Stimulated activated effector memory CD8-positive, alpha-beta T cell treated with anti-CD3 and anti-CD28 coated beads, Interleukin-12 subunit alpha, Interleukin-12 subunit beta, amount 100 ng/mL, for 72 hours (primary cell): ENCODE measurements at regions not wholly inside any gene's neighbourhood (a gene's known extent, or its start where the extent isn't known, plus 50 kb on each side); places are given as distances from the start of the nearest gene placed in this dataset.

Source experiments
- ATAC-seq: fragments of 150-1000 bp; cut with Tn5 transposase; 2 replicates; pipeline ENCODE4 v1.10.0; 2021
- DNase-seq, 2 donors: peaks; one replicate each; pipeline ENCODE4 v3.0.0; 2021 to 2022; ENCODE audit warnings: low spot score in 2 of 2
- H3K27ac Mint-ChIP-seq: one replicate; pipeline ENCODE4 v1.8.0; 2022; ENCODE audit warnings: mild to moderate bottlenecking, mixed read lengths
- H3K36me3 Mint-ChIP-seq: one replicate; pipeline ENCODE4 v1.8.0; 2022; ENCODE audit warnings: mild to moderate bottlenecking, mixed read lengths
- H3K4me1 Mint-ChIP-seq: one replicate; pipeline ENCODE4 v1.8.0; 2022; ENCODE audit warnings: mixed read lengths
- H3K4me3 Mint-ChIP-seq: one replicate; pipeline ENCODE4 v1.8.0; 2022; ENCODE audit warnings: mild to moderate bottlenecking, mixed read lengths
- H3K9me3 Mint-ChIP-seq: one replicate; pipeline ENCODE4 v1.8.0; 2022; ENCODE audit warnings: mixed read lengths

DNA sequence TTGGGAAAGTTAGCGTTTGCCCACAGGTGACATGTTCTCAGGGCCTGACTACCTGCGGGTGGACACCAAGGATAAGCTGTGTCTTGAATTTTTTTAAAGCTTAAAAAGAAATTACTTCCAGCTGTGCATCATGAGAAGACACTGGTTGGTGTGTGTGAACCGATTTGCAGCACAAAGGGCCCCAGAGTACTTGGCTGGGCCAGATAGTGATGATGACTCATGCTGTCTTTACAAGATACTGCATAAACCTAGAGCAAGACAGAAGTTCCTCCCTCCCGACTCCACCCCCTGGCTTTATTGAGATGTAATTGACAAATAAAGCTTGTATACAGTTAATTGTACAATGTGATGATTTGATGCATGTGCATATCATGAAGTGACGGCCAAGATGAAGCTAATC is 212.8 kb downstream of the NXNL2 start:
- DNase-seq (no peak), ATAC-seq (no peak)
- H3K36me3 Mint-ChIP-seq: no peaks in the 10 kb centered on the region
- no peak overlapping the region for H3K4me3 Mint-ChIP-seq
- no peak overlapping the region for H3K27ac Mint-ChIP-seq
- no peaks in the 10 kb centered on the region for H3K4me1 Mint-ChIP-seq
- no peaks in the 10 kb centered on the region for H3K9me3 Mint-ChIP-seq

DNA sequence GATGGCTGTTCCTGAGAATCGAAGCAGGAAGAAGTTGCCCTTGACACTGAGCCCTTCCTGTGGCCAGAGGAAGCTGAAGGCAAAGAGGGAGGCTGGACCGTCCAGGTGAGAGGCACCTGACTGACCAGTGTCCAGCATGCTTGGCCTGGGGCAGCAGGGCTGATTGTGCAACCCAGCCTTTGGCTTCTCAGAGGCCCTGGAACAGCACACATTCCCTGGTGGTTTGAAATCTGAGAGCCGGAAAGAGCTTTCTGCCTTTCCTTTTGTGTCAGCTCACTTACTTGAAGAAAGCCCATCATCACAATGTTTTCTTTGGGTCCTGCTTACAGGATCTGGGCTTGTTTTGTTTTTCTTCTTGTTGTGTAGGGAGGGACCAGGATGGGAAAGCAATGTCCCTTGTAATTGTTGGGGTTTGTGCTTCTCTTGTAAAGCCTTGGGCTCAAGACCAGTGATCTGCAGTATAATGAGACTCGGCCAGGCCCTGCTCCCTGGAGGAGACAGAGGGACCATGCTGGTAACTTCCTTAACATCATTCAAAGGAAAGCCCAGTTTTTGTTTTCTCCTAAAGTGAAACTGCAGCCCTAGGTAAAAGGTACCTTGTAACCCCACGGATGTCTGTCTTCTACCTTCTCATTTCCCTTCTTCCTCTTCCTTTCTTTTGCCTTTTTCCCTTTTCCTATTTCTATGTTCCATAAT is 213.7 kb downstream of the NXNL2 start:
- DNase-seq (no peak), ATAC-seq (no peak)
- no peaks in the 10 kb centered on the region for H3K36me3 Mint-ChIP-seq
- H3K9me3 Mint-ChIP-seq: no peaks in the 10 kb centered on the region
- H3K4me3 Mint-ChIP-seq: no peak overlapping the region
- no peaks in the 10 kb centered on the region for H3K4me1 Mint-ChIP-seq
- H3K27ac Mint-ChIP-seq: no peak overlapping the region

DNA sequence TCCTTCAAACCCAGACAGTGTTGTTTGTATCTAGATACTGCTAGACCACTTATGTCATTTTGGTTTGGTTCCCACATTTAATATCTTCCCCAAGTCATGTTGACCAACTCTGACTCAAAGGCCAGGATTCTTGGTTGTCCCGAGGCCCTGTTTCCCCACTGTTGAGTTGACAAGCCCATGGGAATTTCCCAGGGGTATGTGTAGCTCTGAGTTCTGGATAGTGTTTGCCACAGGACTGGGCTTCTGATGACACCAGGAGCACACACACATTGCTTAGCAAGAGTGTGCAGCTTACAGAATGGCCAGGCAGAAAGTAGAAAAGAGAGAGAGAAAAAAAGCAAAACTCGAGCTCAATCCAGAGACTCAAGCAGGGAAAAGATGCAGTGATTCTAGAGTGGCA is 214.4 kb downstream of the NXNL2 start:
- Mint-ChIP-seq H3K9me3 (no peaks in the 10 kb centered on the region), H3K36me3 (no peaks in the 10 kb centered on the region), H3K27ac (no peak overlapping the region), H3K4me1 (no peaks in the 10 kb centered on the region), H3K4me3 (no peak overlapping the region)
- no peak for ATAC-seq
- DNase-seq: no peak

DNA sequence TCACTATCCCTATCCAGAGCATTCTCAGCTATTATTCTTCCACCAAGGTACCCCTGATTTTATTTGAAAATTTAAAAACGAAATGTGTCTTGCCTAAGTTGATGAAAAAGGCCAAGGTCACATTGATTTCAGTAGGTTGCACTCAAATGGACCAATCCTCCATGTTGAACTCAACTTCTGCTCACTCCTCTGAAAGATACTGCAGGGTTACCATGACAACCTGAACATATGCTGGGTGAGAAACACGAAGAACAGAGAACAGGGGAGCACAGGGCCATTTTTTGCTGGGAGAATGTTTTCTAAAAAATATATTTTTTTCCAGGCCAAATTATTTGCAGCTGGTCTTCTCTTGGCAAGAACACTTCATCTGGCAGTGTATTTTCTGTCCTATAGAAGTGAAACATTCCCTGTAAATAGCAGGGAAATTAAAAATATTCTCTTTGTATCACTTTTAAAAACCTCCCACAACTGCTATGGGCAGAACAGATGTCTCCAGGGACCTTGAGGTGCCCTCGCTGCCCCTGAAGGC is 215.9 kb downstream of the NXNL2 start:
- DNase-seq (no peak), ATAC-seq (no peak)
- no peaks in the 10 kb centered on the region for H3K36me3 Mint-ChIP-seq
- no peaks in the 10 kb centered on the region for H3K4me1 Mint-ChIP-seq
- H3K9me3 Mint-ChIP-seq: no peaks in the 10 kb centered on the region
- H3K4me3 Mint-ChIP-seq: no peak overlapping the region
- H3K27ac Mint-ChIP-seq: no peak overlapping the region

DNA sequence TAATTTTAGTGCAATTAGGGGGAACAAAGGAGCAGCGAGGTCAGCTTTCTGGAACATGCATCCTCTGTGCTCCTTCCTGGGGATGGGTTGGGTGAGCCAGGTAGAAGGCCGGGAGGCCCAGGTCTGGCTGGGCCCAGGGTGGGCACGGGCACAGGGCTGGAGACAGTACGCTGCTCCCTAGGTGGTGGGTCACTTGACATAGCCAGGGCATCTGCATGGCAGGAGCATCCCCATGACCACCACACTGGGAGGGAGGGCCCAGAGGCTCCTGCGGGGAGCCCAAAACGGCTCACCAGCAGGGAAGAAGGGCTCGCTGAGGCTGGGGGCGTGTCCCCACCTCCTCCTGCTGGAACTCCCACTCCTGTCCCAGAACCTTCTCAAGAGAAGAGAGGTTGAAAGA is 216.8 kb downstream of the NXNL2 start:
- ATAC-seq (no peak), DNase-seq (no peak)
- no peak overlapping the region for H3K4me3 Mint-ChIP-seq
- H3K9me3 Mint-ChIP-seq: no peaks in the 10 kb centered on the region
- no peaks in the 10 kb centered on the region for H3K4me1 Mint-ChIP-seq
- no peak overlapping the region for H3K27ac Mint-ChIP-seq
- no peaks in the 10 kb centered on the region for H3K36me3 Mint-ChIP-seq

DNA sequence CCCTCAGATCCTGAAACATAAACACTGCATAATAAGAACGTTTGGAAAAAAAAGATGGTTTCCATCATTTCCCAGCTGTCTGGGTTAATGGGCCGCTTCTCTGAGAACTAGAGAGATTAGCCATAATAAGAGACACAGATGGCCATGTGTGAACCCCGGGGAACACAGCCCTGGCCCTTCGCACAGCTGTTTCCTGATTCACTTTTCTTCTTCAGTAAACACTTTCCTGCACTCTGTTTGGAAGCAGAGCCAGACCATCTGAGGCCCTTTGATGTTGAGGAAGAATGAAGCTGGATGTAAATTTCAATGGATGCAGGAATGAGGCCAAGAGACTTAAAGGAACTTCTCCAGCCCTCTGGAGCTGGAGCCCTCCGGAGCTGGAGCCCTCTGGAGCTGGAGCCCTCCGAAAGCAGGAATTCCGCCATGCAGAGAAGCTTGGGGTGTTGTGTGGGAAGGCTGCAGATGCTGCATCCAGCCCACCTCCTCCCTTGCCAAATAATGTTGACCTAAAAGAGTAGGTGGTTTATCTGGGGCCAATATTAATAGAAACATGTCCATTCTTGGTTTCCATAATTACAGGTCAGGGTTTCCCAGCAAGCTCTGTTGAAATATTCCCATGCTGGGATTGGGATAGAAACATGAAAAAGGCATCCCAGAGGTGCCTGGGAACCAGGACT is 218.9 kb downstream of the NXNL2 start:
- ATAC-seq (no peak), DNase-seq (no peak)
- Mint-ChIP-seq H3K36me3 (no peaks in the 10 kb centered on the region), H3K4me1 (no peaks in the 10 kb centered on the region), H3K9me3 (no peaks in the 10 kb centered on the region), H3K27ac (no peak overlapping the region), H3K4me3 (no peak overlapping the region)

DNA sequence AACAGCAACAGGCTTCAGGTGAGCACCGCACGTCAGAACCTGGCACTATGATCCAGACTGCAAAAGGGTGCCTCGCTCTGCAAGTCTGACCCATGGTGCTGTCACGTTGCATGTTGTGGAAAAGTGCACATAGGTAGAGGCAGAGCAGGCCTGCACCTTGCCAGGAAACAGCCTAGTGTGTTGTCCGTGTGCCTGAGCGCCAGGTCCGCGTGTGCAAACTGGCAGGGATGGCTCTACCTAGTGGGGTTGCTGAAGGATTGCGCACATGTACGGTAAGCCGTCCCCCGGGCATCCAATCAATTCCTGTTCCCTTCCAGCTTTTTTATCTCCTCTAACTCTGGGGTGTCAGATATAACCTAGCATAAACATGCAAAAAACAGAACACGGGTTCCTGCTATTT is 219.5 kb downstream of the NXNL2 start:
- no peaks in the 10 kb centered on the region for H3K36me3 Mint-ChIP-seq
- H3K4me3 Mint-ChIP-seq: no peak overlapping the region
- no peaks in the 10 kb centered on the region for H3K4me1 Mint-ChIP-seq
- H3K27ac Mint-ChIP-seq: no peak overlapping the region
- DNase-seq (no peak), ATAC-seq (peak; percentile 39)
- no peaks in the 10 kb centered on the region for H3K9me3 Mint-ChIP-seq

DNA sequence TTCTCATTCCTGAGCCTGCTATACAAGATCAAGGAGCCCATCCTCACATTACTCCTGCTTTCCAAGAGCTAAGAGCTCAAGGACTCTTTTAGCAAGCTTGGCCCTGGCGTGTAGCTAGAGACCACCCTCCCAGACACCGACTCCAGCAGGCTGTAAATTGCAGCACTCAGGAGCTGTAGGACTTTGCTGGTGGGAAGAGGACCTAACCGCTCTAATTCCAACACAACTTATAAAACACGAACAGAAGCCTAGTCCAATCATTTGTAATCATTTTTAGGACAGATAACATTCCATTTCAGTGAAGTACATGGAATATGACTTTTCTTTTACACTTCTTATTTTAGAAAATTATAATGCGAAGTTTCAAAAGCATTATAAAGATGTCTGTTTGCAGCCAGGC is 219.9 kb downstream of the NXNL2 start:
- no peaks in the 10 kb centered on the region for H3K4me1 Mint-ChIP-seq
- no peaks in the 10 kb centered on the region for H3K9me3 Mint-ChIP-seq
- no peaks in the 10 kb centered on the region for H3K36me3 Mint-ChIP-seq
- H3K27ac Mint-ChIP-seq: no peak overlapping the region
- ATAC-seq (no peak), DNase-seq (no peak)
- H3K4me3 Mint-ChIP-seq: no peak overlapping the region

DNA sequence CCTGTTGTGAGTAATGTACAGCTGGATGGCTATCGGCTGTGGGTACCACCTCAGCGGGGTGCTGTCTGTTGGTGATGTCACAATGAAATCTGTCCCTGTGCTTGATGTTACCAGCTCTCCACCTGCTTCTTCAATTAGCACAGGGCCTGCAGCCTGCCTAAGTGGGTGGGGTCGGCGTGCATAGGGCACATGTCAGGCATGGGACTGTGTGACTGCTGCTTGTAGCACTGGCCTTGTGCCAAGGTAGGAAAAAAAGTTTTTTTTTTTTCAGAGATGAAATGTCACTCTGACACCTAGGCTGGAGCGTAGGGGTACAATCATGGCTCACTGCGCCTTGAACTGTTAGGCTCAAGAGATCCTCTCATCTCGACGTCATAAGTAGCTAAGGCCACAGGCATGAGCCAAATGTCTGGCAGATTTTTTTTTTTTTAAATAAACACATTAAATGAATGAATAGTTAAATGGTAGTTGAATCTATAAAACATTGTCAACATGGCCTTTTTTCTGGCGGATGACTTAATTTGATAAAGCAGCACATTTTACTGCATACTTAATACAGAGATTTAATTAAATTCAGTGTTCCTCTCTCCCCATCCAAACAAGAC is 222.5 kb downstream of the NXNL2 start:
- no peak for DNase-seq
- Mint-ChIP-seq H3K36me3 (no peaks in the 10 kb centered on the region), H3K9me3 (no peaks in the 10 kb centered on the region), H3K4me1 (no peaks in the 10 kb centered on the region), H3K4me3 (no peak overlapping the region), H3K27ac (no peak overlapping the region)
- ATAC-seq: no peak

DNA sequence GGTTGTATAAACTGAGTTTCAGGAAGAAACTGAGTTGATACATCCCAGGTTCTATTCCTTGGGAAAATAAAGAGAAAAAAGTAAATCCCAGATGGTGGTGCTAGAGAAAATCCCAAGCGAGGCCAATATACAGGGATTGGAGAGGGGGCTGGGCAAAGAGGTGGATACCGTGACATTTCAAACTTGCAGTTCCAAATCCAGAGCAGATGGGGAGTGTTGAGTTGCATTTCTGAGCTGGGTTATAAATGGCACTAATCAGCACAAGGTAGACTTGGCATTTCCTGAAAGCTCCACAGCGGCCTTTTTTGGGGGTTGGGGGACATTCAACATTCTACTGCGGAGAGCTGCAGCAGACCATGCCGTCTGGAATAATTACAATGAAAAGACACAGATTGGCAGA is 224.4 kb downstream of the NXNL2 start:
- H3K4me3 Mint-ChIP-seq: no peak overlapping the region
- no peak overlapping the region for H3K27ac Mint-ChIP-seq
- no peaks in the 10 kb centered on the region for H3K4me1 Mint-ChIP-seq

DNA sequence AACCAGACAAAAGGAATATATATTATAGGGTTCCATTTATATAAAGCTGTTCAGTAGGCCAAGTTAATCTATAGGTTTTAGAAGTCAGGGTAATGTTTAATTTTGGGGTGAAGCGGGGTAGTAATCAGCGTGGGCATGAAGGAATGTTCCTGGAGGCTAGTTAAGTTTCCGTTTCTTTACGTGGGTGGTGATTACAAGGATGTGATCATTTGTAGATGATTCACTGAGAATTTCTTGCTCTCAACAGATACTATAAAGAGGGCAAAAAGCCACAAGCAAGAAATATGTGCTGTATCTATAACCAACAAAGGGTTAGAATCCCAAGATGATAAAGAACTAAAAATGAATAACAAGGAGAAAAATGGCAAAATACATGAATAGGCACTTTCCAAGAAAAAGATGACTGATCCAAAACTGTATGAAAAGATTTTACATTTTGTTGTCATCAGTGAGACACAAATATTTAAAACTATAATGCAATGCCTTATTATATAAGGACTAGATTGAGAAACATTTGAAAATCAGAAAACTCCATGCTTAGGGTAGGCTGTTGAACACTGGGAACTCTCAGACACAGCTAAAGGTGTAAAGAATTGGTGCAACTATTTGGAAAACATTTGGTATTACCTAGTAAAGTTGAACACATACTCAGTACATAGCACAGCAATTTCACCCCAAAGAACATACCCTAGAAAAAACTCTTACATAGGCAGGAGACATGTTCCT is 224.3 kb upstream of the S1PR3 start:
- Mint-ChIP-seq H3K27ac (no peak overlapping the region), H3K4me1 (no peaks in the 10 kb centered on the region), H3K36me3 (no peaks in the 10 kb centered on the region), H3K4me3 (no peak overlapping the region), H3K9me3 (no peaks in the 10 kb centered on the region)
- no peak for ATAC-seq
- DNase-seq: no peak

More for the DNA sequence above, 224.4 kb downstream of the NXNL2 start:
- Mint-ChIP-seq H3K9me3 (no peaks in the 10 kb centered on the region), H3K36me3 (no peaks in the 10 kb centered on the region)
- ATAC-seq: no peak
- DNase-seq: no peak

DNA sequence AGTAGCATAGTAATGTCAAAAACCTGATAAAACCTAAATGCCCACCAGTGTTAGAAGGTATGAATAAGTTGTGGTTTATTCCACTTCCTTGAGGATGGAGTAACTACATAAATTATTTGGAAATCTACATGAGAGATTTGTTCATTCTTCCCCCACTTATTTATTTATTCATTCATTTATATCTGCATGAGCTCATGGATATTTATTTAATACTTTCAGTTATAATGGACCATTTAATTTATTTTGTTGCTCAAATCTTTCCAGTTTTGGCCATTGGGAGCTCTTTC is 223.8 kb upstream of the S1PR3 start:
- Mint-ChIP-seq H3K9me3 (no peaks in the 10 kb centered on the region), H3K36me3 (no peaks in the 10 kb centered on the region), H3K27ac (no peak overlapping the region), H3K4me1 (no peaks in the 10 kb centered on the region), H3K4me3 (no peak overlapping the region)
- ATAC-seq (no peak), DNase-seq (no peak)

DNA sequence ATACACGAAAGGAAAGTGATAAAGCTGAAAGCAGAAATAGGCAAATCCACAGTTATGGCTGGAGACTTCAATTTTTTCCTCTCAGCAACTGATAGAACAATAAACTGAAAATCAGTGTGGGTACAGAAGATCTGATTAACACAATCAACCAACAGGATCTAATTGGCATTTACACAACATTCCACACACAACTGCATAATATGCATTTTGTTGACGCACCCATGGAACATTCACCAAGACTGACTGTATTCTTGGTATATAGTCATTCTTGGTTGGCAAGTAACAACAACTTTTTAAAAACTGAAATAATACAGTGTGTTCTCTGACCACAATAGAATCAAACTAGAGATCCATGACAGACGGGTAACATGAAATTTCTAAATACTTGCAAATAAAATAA is 218.7 kb upstream of the S1PR3 start:
- Mint-ChIP-seq H3K36me3 (no peaks in the 10 kb centered on the region), H3K27ac (no peak overlapping the region), H3K4me1 (no peaks in the 10 kb centered on the region), H3K4me3 (no peak overlapping the region), H3K9me3 (no peaks in the 10 kb centered on the region)
- ATAC-seq (no peak), DNase-seq (no peak)

DNA sequence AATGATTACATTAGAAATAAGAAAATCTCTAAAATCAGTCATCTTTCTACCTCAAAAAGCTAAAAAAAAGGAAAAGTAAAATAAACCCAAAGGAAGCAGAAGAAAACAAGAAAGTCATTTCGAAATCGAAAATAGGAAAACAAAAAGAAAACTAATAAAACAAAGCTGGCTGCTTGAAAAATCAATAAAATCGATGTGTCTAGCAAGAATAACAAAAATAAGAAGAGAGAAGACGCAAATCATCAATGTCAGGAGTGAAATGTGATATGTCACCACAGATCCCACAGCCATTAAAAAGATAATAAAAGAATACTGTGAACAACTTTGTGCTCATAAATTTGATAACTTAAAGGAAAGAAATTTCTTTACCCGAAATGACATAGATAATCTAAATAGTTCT is 218.1 kb upstream of the S1PR3 start:
- Mint-ChIP-seq H3K4me3 (no peak overlapping the region), H3K36me3 (no peaks in the 10 kb centered on the region), H3K27ac (no peak overlapping the region), H3K9me3 (no peaks in the 10 kb centered on the region), H3K4me1 (no peaks in the 10 kb centered on the region)
- ATAC-seq: no peak
- DNase-seq: no peak

DNA sequence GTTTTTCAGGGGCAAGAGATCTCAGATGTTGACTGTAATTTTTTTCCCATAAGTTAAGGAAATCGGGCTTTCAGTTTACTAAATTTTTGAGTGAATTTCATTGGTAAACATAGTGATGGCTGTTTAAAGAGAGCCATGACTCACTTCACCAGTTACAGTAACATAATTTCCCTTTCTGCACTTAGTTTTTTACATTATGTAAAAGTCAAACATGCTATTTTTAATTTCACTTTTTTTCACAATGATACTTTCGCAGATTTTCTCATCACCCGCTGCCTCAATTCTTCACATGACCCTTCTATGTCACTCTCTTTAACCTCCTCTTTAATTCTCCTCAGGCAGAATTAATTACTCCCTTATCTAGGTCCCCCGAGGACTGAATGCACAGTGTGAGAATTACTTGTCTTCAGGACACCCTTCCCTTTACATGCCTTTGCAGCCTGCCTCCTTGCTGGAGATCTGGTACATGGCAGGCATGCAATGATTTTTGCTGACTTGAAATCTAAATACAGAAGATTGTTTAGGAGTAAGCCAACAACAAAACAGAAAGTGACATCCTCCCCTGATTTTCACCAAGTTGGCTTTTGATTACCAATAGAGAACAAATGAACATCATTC is 217.5 kb upstream of the S1PR3 start:
- ATAC-seq: no peak
- no peak overlapping the region for H3K4me3 Mint-ChIP-seq
- H3K27ac Mint-ChIP-seq: no peak overlapping the region
- no peak for DNase-seq
- H3K36me3 Mint-ChIP-seq: no peaks in the 10 kb centered on the region
- no peaks in the 10 kb centered on the region for H3K9me3 Mint-ChIP-seq
- H3K4me1 Mint-ChIP-seq: no peaks in the 10 kb centered on the region
